HepG2 (cell line): ENCODE measurements at regions not wholly inside any gene's neighbourhood (a gene's known extent, or its start where the extent isn't known, plus 50 kb on each side); places are given as distances from the start of the nearest gene placed in this dataset.

Experiments used
- ATAC-seq: fragments of 200-7000 bp; cut with Tn5 transposase; 3 replicates; pipeline ENCODE4 v1.9.1; 2020; ENCODE audit warnings: mild to moderate bottlenecking, moderate library complexity
- BruUV-seq: library from RNA; stranded (reverse); fragments of 400-500 nt; replicated peaks from 2 replicates; lab custom pipeline; 2021; lab: Mats Ljungman, UMichigan
- CTCF ChIA-PET: fragments of 300-600 bp; formaldehyde crosslinking; extraction: SDS; loops from one replicate; lab custom pipeline; 2021; ENCODE audit warnings: low total read pairs, inconsistent platforms, low intra/inter-chr PET ratio; lab: Yijun Ruan, JAX
- POLR2A ChIA-PET: fragments of 350-600 bp; sonication (Branson Sonifier 250); formaldehyde crosslinking; loops from one replicate; lab custom pipeline; 2020; ENCODE audit warnings: antibody characterized with exemption, inconsistent platforms; lab: Yijun Ruan, JAX
- DNase-seq: peaks from one replicate; pipeline ENCODE4 v3.0.0-alpha.2; 2015; ENCODE audit warnings: low spot score
- FAIRE-seq: peaks from 3 replicates; lab custom pipeline; 2011; peaks lifted over from hg19 to GRCh38; lab: Jason Lieb, UNC
- H2AFZ ChIP-seq: one replicate; pipeline ENCODE4 v1.6.1; 2011; ENCODE audit warnings: low read length, inconsistent platforms
- H3K27ac ChIP-seq: fragments of 300-600 bp; 3 replicates; pipeline ENCODE4 v1.8.0; 2011; ENCODE audit warnings: mixed run types, mild to moderate bottlenecking, mixed read lengths, low read length, inconsistent platforms; ENCODE audit not compliant: insufficient read depth; ENCODE audit errors: extremely low read length
- H3K27me3 ChIP-seq, 2 experiments: fragments of 200-600 bp in 1 of 2; 2 replicates in 1 of 2; 3 replicates in 1 of 2; pipeline versions ENCODE4 v1.6.0 to v1.8.0; 2011; ENCODE audit warnings: low read length in 2 of 2, mild to moderate bottlenecking in 2 of 2, moderate library complexity in 2 of 2, inconsistent platforms in 1 of 2; ENCODE audit not compliant: insufficient read depth in 2 of 2, control insufficient read depth in 1 of 2
- H3K36me3 ChIP-seq, 2 experiments: fragments of 200-600 bp in 1 of 2; replicated peaks in 1 of 2; 2 replicates in 1 of 2; 3 replicates in 1 of 2; pipeline versions ENCODE4 v1.5.1 to v1.8.0; 2011; ENCODE audit warnings: low read length in 2 of 2, inconsistent platforms in 1 of 2; ENCODE audit not compliant: insufficient read depth in 2 of 2, control insufficient read depth in 1 of 2
- H3K4me1 ChIP-seq: 2 replicates; pipeline ENCODE4 v1.5.1; 2012; ENCODE audit warnings: low read length, inconsistent platforms; ENCODE audit not compliant: insufficient read depth
- H3K4me2 ChIP-seq: 2 replicates; pipeline ENCODE4 v1.6.0; 2011; ENCODE audit warnings: low read depth, low read length, inconsistent platforms
- H3K4me3 ChIP-seq, 3 experiments: fragments of 200-600 bp in 1 of 3; sonication (generic), shearing (Covaris generic) in 1 of 3; replicated peaks in 1 of 3; 2 replicates each; pipeline ENCODE4 v1.5.1; 2011 to 2016; ENCODE audit warnings: low read length in 3 of 3, inconsistent platforms in 2 of 3, low read depth in 2 of 3, mild to moderate bottlenecking in 2 of 3, control low read depth in 1 of 3, mixed read lengths in 1 of 3; ENCODE audit not compliant: insufficient read depth in 1 of 3
- H3K79me2 ChIP-seq: one replicate; pipeline ENCODE4 v1.6.1; 2011; ENCODE audit warnings: low read length, inconsistent platforms; ENCODE audit not compliant: insufficient read depth
- H3K9ac ChIP-seq: 2 replicates; pipeline ENCODE4 v1.6.0; 2011; ENCODE audit warnings: mild to moderate bottlenecking, low read depth, low read length, inconsistent platforms; ENCODE audit not compliant: insufficient read depth
- H3K9me3 ChIP-seq: 2 replicates; pipeline ENCODE4 v1.5.1; 2012; ENCODE audit warnings: mild to moderate bottlenecking, low read length
- H4K20me1 ChIP-seq: 2 replicates; pipeline ENCODE4 v1.6.0; 2011; ENCODE audit warnings: inconsistent platforms, mild to moderate bottlenecking, low read length, moderate library complexity; ENCODE audit not compliant: insufficient read depth
- ATM ChIP-seq: fragments of 450-650 bp; IDR thresholded peaks from 2 replicates; pipeline ENCODE4 v1.7.1; 2017; ENCODE audit warnings: mild to moderate bottlenecking, borderline replicate concordance
- HDAC6 ChIP-seq: fragments of 200-600 bp; sonication (generic); IDR thresholded peaks from 2 replicates; pipeline ENCODE4 v1.7.0; 2017; ENCODE audit warnings: mild to moderate bottlenecking, antibody characterized with exemption, low read length, low read depth
- MZF1 ChIP-seq: sonication (generic); formaldehyde crosslinking; IDR thresholded peaks from 2 replicates; pipeline ENCODE4 v1.8.1; 2023; ENCODE audit warnings: mild to moderate bottlenecking, missing genetic modification reagents, borderline replicate concordance
- PBX3 ChIP-seq: sonication (generic); formaldehyde crosslinking; IDR thresholded peaks from 2 replicates; pipeline ENCODE4 v1.8.1; 2023; ENCODE audit warnings: missing genetic modification reagents, inconsistent platforms, borderline replicate concordance
- SKIL ChIP-seq: sonication (generic); formaldehyde crosslinking; IDR thresholded peaks from 2 replicates; pipeline ENCODE4 v1.8.0; 2022; ENCODE audit warnings: missing genetic modification reagents, mild to moderate bottlenecking, moderate library complexity, borderline replicate concordance
- ZNF546 ChIP-seq: sonication (generic); formaldehyde crosslinking; conservative IDR thresholded peaks from 2 replicates; pipeline ENCODE4 v1.8.1; 2023; ENCODE audit warnings: mild to moderate bottlenecking, missing genetic modification reagents
- ZNF83 ChIP-seq: sonication (generic); formaldehyde crosslinking; IDR thresholded peaks from 2 replicates; pipeline ENCODE4 v1.4.0; 2020; ENCODE audit warnings: missing genetic modification reagents, mild to moderate bottlenecking, borderline replicate concordance
- WGBS: methylation state at CpG from one replicate; pipeline ENCODE4 v1.1.6; 2017; ENCODE audit warnings: low lambda C conversion rate; 5-methylcytosine and 5-hydroxymethylcytosine counted together
- in situ Hi-C: cut with HindIII; loops from 2 replicates; pipeline ENCODE4 v1.10.0; 2017; ENCODE audit warnings: low pct_unique_long_range_greater_than_20kb; ENCODE audit not compliant: extremely low pct_ligation_motif_present
- intact Hi-C: fragments of 100-400 bp; cut with micrococcal nuclease; formaldehyde crosslinking; loops from one replicate; pipeline ENCODE4 v1.10.0; 2022; ENCODE audit not compliant: unreplicated experiment

- TF ChIP-seq ZNF83 (CRISPR knock-in tag), result no peak
- TF ChIP-seq SKIL (CRISPR knock-in tag), result no peak
- no peak for TF ChIP-seq ATM
- no peak for TF ChIP-seq HDAC6
- no peak for TF ChIP-seq ZNF546 (CRISPR knock-in tag)
- TF ChIP-seq MZF1 (CRISPR knock-in tag), result no peak
These were observed 112.3 kb upstream of the CXCL14 start (continued) for GRCh38 chr5:135691044-135691443.

- H3K9ac ChIP-seq, result no peak overlapping the region
- no peaks in the 10 kb centered on the region for H3K36me3 ChIP-seq
- intact Hi-C loops (no loop called here), in situ Hi-C loops (no loop called here)
- no peaks in the 10 kb centered on the region for H3K4me1 ChIP-seq
- H3K27ac ChIP-seq, result no peak overlapping the region
- no peaks in the 10 kb centered on the region for H4K20me1 ChIP-seq
- ChIA-PET POLR2A (no interaction called here), CTCF (no interaction called here)
- no peak for TF ChIP-seq PBX3 (CRISPR knock-in tag)
- no peaks in the 10 kb centered on the region for H3K9me3 ChIP-seq
- 11% methylated on average over 2 of the region's 2 CpGs for WGBS
- FAIRE-seq, result no peak
- H2AFZ ChIP-seq, result no peak overlapping the region
- no TSS peak for BruUV-seq
- H3K27me3 ChIP-seq, result peaks cover 0 to 25% of the 10 kb centered on the region in 2 experiments; a peak in 3 of 5 replicates
- no peak for ATAC-seq
- no peak overlapping the region for H3K4me3 ChIP-seq
- no peak for DNase-seq
- no peaks in the 10 kb centered on the region for H3K79me2 ChIP-seq
- H3K4me2 ChIP-seq, result no peak overlapping the region
These were observed 111.7 kb upstream of the CXCL14 start for GRCh38 chr5:135690466-135690865.
